ENCODE measurements at regions not wholly inside any gene's neighbourhood (a gene's known extent, or its start where the extent isn't known, plus 50 kb on each side); places are given as distances from the start of the nearest gene placed in this dataset.

GRCh38 chr13:106287351-106287750 lies 248.1 kb downstream of the EFNB2 start:
- Histone ChIP-seq H3K36me3 (ENCODE audit: low read depth) (no peaks in the 10 kb centered on the region), H3K79me2 (ENCODE audit: insufficient read depth) (no peaks in the 10 kb centered on the region), H3K9ac (no peak overlapping the region), H3K9me3 (ENCODE audit: low read depth) (no peaks in the 10 kb centered on the region), H2AFZ (no peak overlapping the region), H3K4me3 (no peak overlapping the region), H3K4me1 (ENCODE audit: insufficient read depth) (no peaks in the 10 kb centered on the region), H3K27me3 (replicated peaks; ENCODE audit: insufficient read depth) (no peaks in the 10 kb centered on the region), H4K20me1 (ENCODE audit: insufficient read depth) (no peaks in the 10 kb centered on the region), H3K4me2 (ENCODE audit: unreplicated experiment) (no peak overlapping the region), H3K27ac (no peak overlapping the region), H3F3A (ENCODE audit: insufficient read depth) (no peaks in the 10 kb centered on the region), H3K9me2 (ENCODE audit: insufficient read depth) (no peaks in the 10 kb centered on the region)
- TF ChIP-seq EZH2phosphoT487 (IDR thresholded peaks at IDR 0.05; ENCODE audit: insufficient read depth, low read depth) (no peak), EZH2 (IDR thresholded peaks at IDR 0.05; ENCODE audit: insufficient read depth, poor library complexity, severe bottlenecking) (no peak)
- in situ Hi-C loops (cut with MboI): no loop called here
- 80 to 87% methylated on average over 5 to 6 of the region's 6 CpGs for WGBS, 2 experiments (ENCODE audit: low coverage in 1 of 2, low lambda C conversion rate in 2 of 2, missing lambda C conversion rate in 2 of 2)
- DNase-seq: no peak

- H4K20me1 ChIP-seq (ENCODE audit: insufficient read depth): no peaks in the 10 kb centered on the region
- no peak overlapping the region for H3K27ac ChIP-seq
- H3K79me2 ChIP-seq (ENCODE audit: insufficient read depth): no peaks in the 10 kb centered on the region
- H3K4me2 ChIP-seq (ENCODE audit: unreplicated experiment): no peak overlapping the region
- TF ChIP-seq EZH2 (IDR thresholded peaks at IDR 0.05; ENCODE audit: insufficient read depth, poor library complexity, severe bottlenecking) (no peak), EZH2phosphoT487 (IDR thresholded peaks at IDR 0.05; ENCODE audit: insufficient read depth, low read depth) (no peak)
- in situ Hi-C loops (cut with MboI): no loop called here
- H3K9ac ChIP-seq: no peak overlapping the region
- DNase-seq: no peak
- no peaks in the 10 kb centered on the region for H3K9me3 ChIP-seq (ENCODE audit: low read depth)
- WGBS, 2 experiments (ENCODE audit: low coverage in 1 of 2, low lambda C conversion rate in 2 of 2, missing lambda C conversion rate in 2 of 2): 57 to 63% methylated on average over 3 of the region's 3 CpGs
- no peaks in the 10 kb centered on the region for H3F3A ChIP-seq (ENCODE audit: insufficient read depth)
- H3K9me2 ChIP-seq (ENCODE audit: insufficient read depth): no peaks in the 10 kb centered on the region
- no peaks in the 10 kb centered on the region for H3K36me3 ChIP-seq (ENCODE audit: low read depth)
- H3K4me1 ChIP-seq (ENCODE audit: insufficient read depth): no peaks in the 10 kb centered on the region
- no peaks in the 10 kb centered on the region for H3K27me3 ChIP-seq (replicated peaks; ENCODE audit: insufficient read depth)
- no peak overlapping the region for H2AFZ ChIP-seq
- no peak overlapping the region for H3K4me3 ChIP-seq
Observed at GRCh38 chr13:106286811-106287210, 248.7 kb downstream of the EFNB2 start.

GRCh38 chr13:106284358-106284757 lies 251.1 kb downstream of the EFNB2 start:
- 60 to 69% methylated on average over 2 of the region's 2 CpGs for WGBS, 2 experiments (ENCODE audit: low coverage in 1 of 2, low lambda C conversion rate in 2 of 2, missing lambda C conversion rate in 2 of 2)
- H3K36me3 ChIP-seq (ENCODE audit: low read depth): no peaks in the 10 kb centered on the region
- H3K27ac ChIP-seq: no peak overlapping the region
- no peaks in the 10 kb centered on the region for H3F3A ChIP-seq (ENCODE audit: insufficient read depth)
- no peaks in the 10 kb centered on the region for H3K27me3 ChIP-seq (replicated peaks; ENCODE audit: insufficient read depth)
- no peak overlapping the region for H2AFZ ChIP-seq
- H3K9me2 ChIP-seq (ENCODE audit: insufficient read depth): no peaks in the 10 kb centered on the region
- no peak for DNase-seq
- H3K4me1 ChIP-seq (ENCODE audit: insufficient read depth): no peaks in the 10 kb centered on the region
- TF ChIP-seq EZH2 (IDR thresholded peaks at IDR 0.05; ENCODE audit: insufficient read depth, poor library complexity, severe bottlenecking) (no peak), EZH2phosphoT487 (IDR thresholded peaks at IDR 0.05; ENCODE audit: insufficient read depth, low read depth) (no peak)
- no peaks in the 10 kb centered on the region for H3K9me3 ChIP-seq (ENCODE audit: low read depth)
- no peak overlapping the region for H3K4me2 ChIP-seq (ENCODE audit: unreplicated experiment)
- in situ Hi-C loops (cut with MboI): no loop called here
- H3K9ac ChIP-seq: no peak overlapping the region
- H3K4me3 ChIP-seq: no peak overlapping the region
- H4K20me1 ChIP-seq (ENCODE audit: insufficient read depth): no peaks in the 10 kb centered on the region
- H3K79me2 ChIP-seq (ENCODE audit: insufficient read depth): no peaks in the 10 kb centered on the region

GRCh38 chr13:106281426-106281825 lies 254.0 kb downstream of the EFNB2 start:
- no peak overlapping the region for H2AFZ ChIP-seq
- 80 to 84% methylated on average over 9 of the region's 9 CpGs for WGBS, 2 experiments (ENCODE audit: low coverage in 1 of 2, low lambda C conversion rate in 2 of 2, missing lambda C conversion rate in 2 of 2)
- no peaks in the 10 kb centered on the region for H3F3A ChIP-seq (ENCODE audit: insufficient read depth)
- no peak overlapping the region for H3K4me3 ChIP-seq
- no peak overlapping the region for H3K27ac ChIP-seq
- H3K9me2 ChIP-seq (ENCODE audit: insufficient read depth): no peaks in the 10 kb centered on the region
- no peaks in the 10 kb centered on the region for H3K36me3 ChIP-seq (ENCODE audit: low read depth)
- no peaks in the 10 kb centered on the region for H3K4me1 ChIP-seq (ENCODE audit: insufficient read depth)
- TF ChIP-seq EZH2 (IDR thresholded peaks at IDR 0.05; ENCODE audit: insufficient read depth, poor library complexity, severe bottlenecking) (no peak), EZH2phosphoT487 (IDR thresholded peaks at IDR 0.05; ENCODE audit: insufficient read depth, low read depth) (no peak)
- no peak overlapping the region for H3K9ac ChIP-seq
- H3K79me2 ChIP-seq (ENCODE audit: insufficient read depth): no peaks in the 10 kb centered on the region
- DNase-seq: no peak
- no peaks in the 10 kb centered on the region for H4K20me1 ChIP-seq (ENCODE audit: insufficient read depth)
- no peaks in the 10 kb centered on the region for H3K27me3 ChIP-seq (replicated peaks; ENCODE audit: insufficient read depth)
- no peak overlapping the region for H3K4me2 ChIP-seq (ENCODE audit: unreplicated experiment)
- no peaks in the 10 kb centered on the region for H3K9me3 ChIP-seq (ENCODE audit: low read depth)
- in situ Hi-C loops (cut with MboI): no loop called here
